GM23338 (cell line): ENCODE measurements at regions not wholly inside any gene's neighbourhood (a gene's known extent, or its start where the extent isn't known, plus 50 kb on each side); places are given as distances from the start of the nearest gene placed in this dataset.

ENCODE experiments used
- ATAC-seq: fragments of 200-7000 bp; cut with Tn5 transposase; 3 replicates; pipeline ENCODE4 v1.9.1; 2020
- DNase-seq: peaks from one replicate; pipeline ENCODE4 v3.0.0-alpha.2; 2015; ENCODE audit warnings: low spot score
- H2AFZ ChIP-seq: fragments of 200-600 bp; sonication (generic); 2 replicates; pipeline ENCODE4 v1.8.0; 2016; ENCODE audit warnings: antibody characterized with exemption, mild to moderate bottlenecking, moderate library complexity
- H3F3A ChIP-seq: fragments of 200-600 bp; sonication (generic); replicated peaks from 2 replicates; pipeline ENCODE4 v1.8.0; 2017; ENCODE audit warnings: antibody characterized with exemption, mixed run types, low read depth
- H3K27ac ChIP-seq: fragments of 200-600 bp; sonication (generic); 2 replicates; pipeline ENCODE4 v1.6.1; 2016; ENCODE audit warnings: low read depth
- H3K27me3 ChIP-seq: fragments of 200-600 bp; sonication (generic); 2 replicates; pipeline ENCODE4 v1.8.0; 2016; ENCODE audit warnings: mild to moderate bottlenecking, mixed run types, moderate library complexity; ENCODE audit not compliant: insufficient read depth
- H3K36me3 ChIP-seq: fragments of 200-600 bp; sonication (generic); 2 replicates; pipeline ENCODE4 v1.8.0; 2016; ENCODE audit warnings: mild to moderate bottlenecking; ENCODE audit not compliant: insufficient read depth
- H3K4me1 ChIP-seq: fragments of 200-600 bp; sonication (generic); 2 replicates; pipeline ENCODE4 v1.8.0; 2016; ENCODE audit warnings: mild to moderate bottlenecking, moderate library complexity; ENCODE audit not compliant: insufficient read depth
- H3K4me2 ChIP-seq: fragments of 200-600 bp; sonication (generic); 2 replicates; pipeline ENCODE4 v1.7.1; 2017; ENCODE audit warnings: mixed run types
- H3K4me3 ChIP-seq: fragments of 200-600 bp; sonication (generic); 2 replicates; pipeline ENCODE4 v1.6.1; 2016; ENCODE audit warnings: mixed run types
- H3K79me2 ChIP-seq: fragments of 200-600 bp; sonication (generic); replicated peaks from 2 replicates; pipeline ENCODE4 v1.8.0; 2017; ENCODE audit warnings: mild to moderate bottlenecking; ENCODE audit not compliant: insufficient read depth
- H3K9me2 ChIP-seq: fragments of 200-600 bp; sonication (generic); 2 replicates; pipeline ENCODE4 v1.8.0; 2017; ENCODE audit not compliant: insufficient read depth
- H4K20me1 ChIP-seq: fragments of 200-600 bp; sonication (generic); replicated peaks from 2 replicates; pipeline ENCODE4 v1.8.0; 2017; ENCODE audit warnings: mild to moderate bottlenecking; ENCODE audit not compliant: insufficient read depth
- H3K27ac Mint-ChIP-seq: 2 replicates; pipeline ENCODE4 v1.8.0; 2020; ENCODE audit warnings: inconsistent platforms, mild to moderate bottlenecking, moderate library complexity, mixed read lengths
- H3K27me3 Mint-ChIP-seq: 3 replicates; pipeline ENCODE4 v1.8.0; 2022; ENCODE audit warnings: low read depth, mild to moderate bottlenecking, moderate library complexity, mixed read lengths, inconsistent platforms; ENCODE audit not compliant: insufficient read depth, poor library complexity
- H3K36me3 Mint-ChIP-seq: 3 replicates; pipeline ENCODE4 v1.8.0; 2021; ENCODE audit warnings: low read depth, mild to moderate bottlenecking, inconsistent platforms, moderate library complexity, mixed read lengths
- H3K4me1 Mint-ChIP-seq: 3 replicates; pipeline ENCODE4 v1.8.0; 2020; ENCODE audit warnings: mild to moderate bottlenecking, inconsistent platforms, mixed read lengths
- H3K4me3 Mint-ChIP-seq: 3 replicates; pipeline ENCODE4 v1.8.0; 2021; ENCODE audit warnings: moderate library complexity, mild to moderate bottlenecking, inconsistent platforms, mixed read lengths
- H3K9me3 Mint-ChIP-seq: 3 replicates; pipeline ENCODE4 v1.8.0; 2020; ENCODE audit warnings: moderate library complexity, mild to moderate bottlenecking, inconsistent platforms, mixed read lengths
- CREB1 ChIP-seq: fragments of 250-450 bp; sonication (Bioruptor Pico); IDR thresholded peaks from 2 replicates; pipeline ENCODE4 v1.5.0; 2020; ENCODE audit warnings: low read depth, mild to moderate bottlenecking, moderate library complexity
- JUNB ChIP-seq: IDR thresholded peaks from one replicate; pipeline ENCODE4 v1.6.1; 2016; ENCODE audit warnings: antibody characterized with exemption; ENCODE audit not compliant: unreplicated experiment
- NANOG ChIP-seq: IDR thresholded peaks from 2 replicates; pipeline ENCODE4 v1.6.1; 2016; ENCODE audit warnings: antibody characterized with exemption, borderline replicate concordance
- REST ChIP-seq: IDR thresholded peaks from one replicate; pipeline ENCODE4 v1.6.1; 2018; ENCODE audit warnings: antibody characterized with exemption; ENCODE audit not compliant: unreplicated experiment
- STAT1 ChIP-seq: IDR thresholded peaks from one replicate; pipeline ENCODE4 v1.6.1; 2016; ENCODE audit warnings: antibody characterized with exemption; ENCODE audit not compliant: unreplicated experiment
- ZNF114 ChIP-seq: fragments of 250-450 bp; sonication (Bioruptor Pico); IDR thresholded peaks from 2 replicates; pipeline ENCODE4 v1.5.0; 2020; ENCODE audit warnings: mild to moderate bottlenecking, moderate library complexity
- TF ChIP-seq, protein P1 (sequence below): IDR thresholded peaks from 2 replicates; pipeline ENCODE4 v1.6.1; 2016; ENCODE audit warnings: antibody characterized with exemption

DNA sequence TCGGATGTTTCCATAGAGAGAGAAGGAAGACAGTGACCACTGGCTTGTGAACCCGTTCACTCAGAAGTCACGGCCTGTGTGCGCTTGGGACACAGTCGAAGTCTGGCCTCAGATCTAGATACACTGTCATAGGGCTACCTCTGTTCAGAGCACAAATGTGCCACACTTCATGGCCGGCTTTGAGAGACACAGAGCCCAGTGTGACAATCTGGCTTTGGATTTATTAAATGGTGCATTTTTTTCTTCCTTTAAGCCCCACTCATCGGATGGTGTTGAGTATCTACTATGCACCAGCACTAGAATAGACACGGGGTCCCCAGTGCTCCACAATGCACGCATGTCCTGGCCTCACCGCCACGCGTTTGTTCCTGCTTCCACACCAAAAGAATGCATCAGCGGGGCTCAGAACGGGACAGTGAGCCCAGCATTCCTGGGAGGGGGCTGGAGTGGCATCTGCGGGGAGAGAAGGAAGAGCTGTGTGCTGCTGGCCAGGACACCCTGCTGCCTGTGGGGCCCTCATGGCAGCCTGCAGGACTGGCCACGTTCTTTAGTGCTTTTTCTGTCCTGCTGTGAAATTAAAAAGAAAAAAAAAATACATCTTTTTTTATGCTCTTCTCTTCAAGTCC, 738.9 kb upstream of the SALL3 start:
- H3K4me2 ChIP-seq = no peak overlapping the region
- no peak for ATAC-seq

DNA sequence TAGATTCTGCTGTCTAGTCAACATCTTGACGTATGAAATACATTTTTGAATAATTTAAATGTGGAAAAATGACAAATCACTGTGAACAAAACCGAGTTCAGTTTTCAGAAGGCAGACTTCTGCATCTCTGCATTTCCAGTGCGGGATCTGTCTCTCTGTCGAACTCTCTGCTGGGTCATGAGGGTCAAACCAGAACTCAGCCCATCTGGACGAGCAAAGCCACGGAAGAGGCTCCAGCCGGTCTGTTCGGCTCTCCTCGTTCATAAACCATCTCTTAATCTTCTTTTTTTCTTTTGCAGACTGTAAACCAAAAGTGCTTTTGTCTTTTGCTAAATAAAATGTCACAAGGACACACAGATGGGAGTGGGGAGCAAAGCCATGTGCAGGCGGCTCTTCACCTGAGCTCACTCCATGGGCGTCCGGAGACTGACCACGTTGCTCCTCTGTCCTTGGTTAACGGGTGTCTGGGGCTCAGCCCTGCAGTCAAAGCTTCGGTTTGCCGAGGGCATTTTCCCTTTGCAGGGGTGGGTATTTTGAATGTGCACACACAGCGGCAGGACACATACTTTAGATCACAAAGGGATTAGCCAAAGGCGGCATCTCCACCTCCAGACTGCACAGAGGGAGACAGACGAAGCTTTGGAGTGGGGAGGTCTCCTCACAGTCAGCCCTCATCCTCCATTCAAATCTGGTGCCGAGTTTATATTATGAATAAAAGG, 737.9 kb upstream of the SALL3 start:
- no peaks in the 10 kb centered on the region for H3K4me1 ChIP-seq
- no peaks in the 10 kb centered on the region for H4K20me1 ChIP-seq
- H3K4me3 ChIP-seq = no peak overlapping the region
- Mint-ChIP-seq H3K36me3 (peaks cover 69% of the 10 kb centered on the region), H3K27me3 (peaks cover 21% of the 10 kb centered on the region), H3K4me3 (no peak overlapping the region), H3K9me3 (peaks cover 96% of the 10 kb centered on the region), H3K27ac (no peak overlapping the region), H3K4me1 (no peaks in the 10 kb centered on the region; the same call in 2 of the 3 replicates)
- H3K27ac ChIP-seq = no peak overlapping the region
- no peaks in the 10 kb centered on the region for H3K36me3 ChIP-seq
- DNase-seq (no peak), ATAC-seq (no peak)
- no peaks in the 10 kb centered on the region for H3K9me2 ChIP-seq
- H3K27me3 ChIP-seq = no peaks in the 10 kb centered on the region
- H2AFZ ChIP-seq = no peak overlapping the region
- H3K79me2 ChIP-seq = no peaks in the 10 kb centered on the region
- H3K4me2 ChIP-seq = no peak overlapping the region
- no peaks in the 10 kb centered on the region for H3F3A ChIP-seq
- TF ChIP-seq JUNB (no peak), REST (no peak), CREB1 (no peak)

More for the DNA sequence above, 738.9 kb upstream of the SALL3 start:
- TF ChIP-seq ZNF114 (CRISPR knock-in tag) (no peak), STAT1 (no peak), CREB1 (no peak), NANOG (no peak), REST (no peak)
- TF ChIP-seq, protein P1, sequence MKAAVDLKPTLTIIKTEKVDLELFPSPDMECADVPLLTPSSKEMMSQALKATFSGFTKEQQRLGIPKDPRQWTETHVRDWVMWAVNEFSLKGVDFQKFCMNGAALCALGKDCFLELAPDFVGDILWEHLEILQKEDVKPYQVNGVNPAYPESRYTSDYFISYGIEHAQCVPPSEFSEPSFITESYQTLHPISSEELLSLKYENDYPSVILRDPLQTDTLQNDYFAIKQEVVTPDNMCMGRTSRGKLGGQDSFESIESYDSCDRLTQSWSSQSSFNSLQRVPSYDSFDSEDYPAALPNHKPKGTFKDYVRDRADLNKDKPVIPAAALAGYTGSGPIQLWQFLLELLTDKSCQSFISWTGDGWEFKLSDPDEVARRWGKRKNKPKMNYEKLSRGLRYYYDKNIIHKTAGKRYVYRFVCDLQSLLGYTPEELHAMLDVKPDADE = no peak
- no peak overlapping the region for H2AFZ ChIP-seq
- H3K27me3 ChIP-seq = no peaks in the 10 kb centered on the region
- H3K27me3 Mint-ChIP-seq = peaks cover 19% of the 10 kb centered on the region
- H3K27ac ChIP-seq = no peak overlapping the region
- H3K4me1 ChIP-seq = no peaks in the 10 kb centered on the region
- no peaks in the 10 kb centered on the region for H3K79me2 ChIP-seq
- no peaks in the 10 kb centered on the region for H3F3A ChIP-seq
- H3K4me1 Mint-ChIP-seq = no peaks in the 10 kb centered on the region; the same call in 2 of the 3 replicates
- no peak overlapping the region for H3K4me3 Mint-ChIP-seq
- peaks cover 60% of the 10 kb centered on the region for H3K36me3 Mint-ChIP-seq
- no peaks in the 10 kb centered on the region for H3K9me2 ChIP-seq
- no peak overlapping the region for H3K4me3 ChIP-seq
- H3K9me3 Mint-ChIP-seq = peaks cover 96% of the 10 kb centered on the region
- no peaks in the 10 kb centered on the region for H3K36me3 ChIP-seq
- DNase-seq = no peak
- no peaks in the 10 kb centered on the region for H4K20me1 ChIP-seq
- no peak overlapping the region for H3K27ac Mint-ChIP-seq
